ENCODE measurements at regions not wholly inside any gene's neighbourhood (a gene's known extent, or its start where the extent isn't known, plus 50 kb on each side); places are given as distances from the start of the nearest gene placed in this dataset.

DNA sequence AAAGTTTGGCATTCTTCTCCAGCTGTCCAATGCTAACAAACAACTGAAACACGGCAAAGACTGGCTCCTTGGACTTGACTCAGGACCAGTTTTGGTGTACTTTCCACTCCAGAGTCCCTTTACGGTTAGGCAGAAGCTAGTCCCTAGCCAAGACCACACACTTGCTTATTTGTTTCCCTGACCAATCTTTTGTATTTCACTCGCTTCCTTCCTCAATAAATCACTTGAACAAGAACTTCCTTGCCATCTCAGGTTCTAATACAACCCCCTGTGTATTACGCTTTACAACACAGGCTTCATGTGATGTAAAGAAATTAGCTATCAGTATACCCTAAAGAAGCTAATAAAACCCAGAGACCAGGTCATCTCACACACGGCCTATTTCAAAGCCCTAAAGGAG is 947.5 kb upstream of the CTNND2 start:
- Mint-ChIP-seq H3K9me3 (ENCODE audit: unreplicated experiment) (no peaks in the 10 kb centered on the region), H3K36me3 (ENCODE audit: low read depth, unreplicated experiment) (no peaks in the 10 kb centered on the region), H3K4me1 (ENCODE audit: unreplicated experiment) (peaks cover 18% of the 10 kb centered on the region), H3K4me3 (ENCODE audit: unreplicated experiment) (no peak overlapping the region), H3K27me3 (ENCODE audit: unreplicated experiment) (no peaks in the 10 kb centered on the region), H3K27ac (ENCODE audit: unreplicated experiment) (no peak overlapping the region)
- DNase-seq (ENCODE audit: low spot score): no peak
- TF ChIP-seq, protein P1, sequence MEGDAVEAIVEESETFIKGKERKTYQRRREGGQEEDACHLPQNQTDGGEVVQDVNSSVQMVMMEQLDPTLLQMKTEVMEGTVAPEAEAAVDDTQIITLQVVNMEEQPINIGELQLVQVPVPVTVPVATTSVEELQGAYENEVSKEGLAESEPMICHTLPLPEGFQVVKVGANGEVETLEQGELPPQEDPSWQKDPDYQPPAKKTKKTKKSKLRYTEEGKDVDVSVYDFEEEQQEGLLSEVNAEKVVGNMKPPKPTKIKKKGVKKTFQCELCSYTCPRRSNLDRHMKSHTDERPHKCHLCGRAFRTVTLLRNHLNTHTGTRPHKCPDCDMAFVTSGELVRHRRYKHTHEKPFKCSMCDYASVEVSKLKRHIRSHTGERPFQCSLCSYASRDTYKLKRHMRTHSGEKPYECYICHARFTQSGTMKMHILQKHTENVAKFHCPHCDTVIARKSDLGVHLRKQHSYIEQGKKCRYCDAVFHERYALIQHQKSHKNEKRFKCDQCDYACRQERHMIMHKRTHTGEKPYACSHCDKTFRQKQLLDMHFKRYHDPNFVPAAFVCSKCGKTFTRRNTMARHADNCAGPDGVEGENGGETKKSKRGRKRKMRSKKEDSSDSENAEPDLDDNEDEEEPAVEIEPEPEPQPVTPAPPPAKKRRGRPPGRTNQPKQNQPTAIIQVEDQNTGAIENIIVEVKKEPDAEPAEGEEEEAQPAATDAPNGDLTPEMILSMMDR (IDR thresholded peaks at IDR 0.05; ENCODE audit: unreplicated experiment): no peak

- no peak overlapping the region for H3K4me3 Mint-ChIP-seq (ENCODE audit: unreplicated experiment)
- no peak overlapping the region for H3K27ac Mint-ChIP-seq (ENCODE audit: unreplicated experiment)
- TF ChIP-seq, protein P1 (IDR thresholded peaks at IDR 0.05; ENCODE audit: unreplicated experiment): no peak
- no peaks in the 10 kb centered on the region for H3K27me3 Mint-ChIP-seq (ENCODE audit: unreplicated experiment)
- no peaks in the 10 kb centered on the region for H3K9me3 Mint-ChIP-seq (ENCODE audit: unreplicated experiment)
- H3K36me3 Mint-ChIP-seq (ENCODE audit: low read depth, unreplicated experiment): no peaks in the 10 kb centered on the region
- H3K4me1 Mint-ChIP-seq (ENCODE audit: unreplicated experiment): peaks cover 7% of the 10 kb centered on the region
- no peak for DNase-seq (ENCODE audit: low spot score)
Measured at GRCh38 chr5:12848709-12849108, 944.5 kb upstream of the CTNND2 start.

DNA sequence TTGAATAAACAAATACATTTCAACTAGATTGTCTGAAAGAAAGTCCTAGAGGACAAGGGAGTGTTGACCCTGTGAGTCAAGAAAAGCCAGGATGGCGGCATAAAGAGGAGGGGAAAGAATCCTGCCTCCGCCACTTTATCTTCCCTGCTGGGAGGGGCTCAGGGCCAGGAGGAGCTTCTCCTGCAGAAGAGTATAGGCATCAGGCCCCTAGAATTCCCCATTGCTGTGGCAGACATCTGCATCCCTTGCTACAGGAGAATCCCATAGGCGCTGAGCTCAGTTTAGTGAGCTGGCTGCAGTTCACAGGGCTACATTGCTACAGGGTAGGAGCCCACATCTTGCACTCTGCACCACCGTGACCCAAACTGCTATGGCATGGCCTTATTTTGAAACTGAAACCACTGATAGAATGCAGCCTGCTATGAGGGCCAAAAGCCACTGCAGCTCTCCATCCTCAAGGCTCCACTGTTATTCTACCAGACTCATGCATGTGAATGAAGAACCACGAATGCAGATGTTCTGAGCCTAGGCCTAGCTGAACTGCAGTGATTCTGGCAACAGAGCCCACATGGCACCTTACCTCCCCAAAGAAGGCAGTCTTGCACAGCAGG is 941.4 kb upstream of the CTNND2 start:
- DNase-seq (ENCODE audit: low spot score): no peak
- Mint-ChIP-seq H3K9me3 (ENCODE audit: unreplicated experiment) (no peaks in the 10 kb centered on the region), H3K4me3 (ENCODE audit: unreplicated experiment) (no peak overlapping the region), H3K4me1 (ENCODE audit: unreplicated experiment) (peaks cover 4% of the 10 kb centered on the region), H3K27ac (ENCODE audit: unreplicated experiment) (no peak overlapping the region), H3K36me3 (ENCODE audit: low read depth, unreplicated experiment) (no peaks in the 10 kb centered on the region), H3K27me3 (ENCODE audit: unreplicated experiment) (peaks cover 1% of the 10 kb centered on the region)
- TF ChIP-seq, protein P1 (IDR thresholded peaks at IDR 0.05; ENCODE audit: unreplicated experiment): no peak

DNA sequence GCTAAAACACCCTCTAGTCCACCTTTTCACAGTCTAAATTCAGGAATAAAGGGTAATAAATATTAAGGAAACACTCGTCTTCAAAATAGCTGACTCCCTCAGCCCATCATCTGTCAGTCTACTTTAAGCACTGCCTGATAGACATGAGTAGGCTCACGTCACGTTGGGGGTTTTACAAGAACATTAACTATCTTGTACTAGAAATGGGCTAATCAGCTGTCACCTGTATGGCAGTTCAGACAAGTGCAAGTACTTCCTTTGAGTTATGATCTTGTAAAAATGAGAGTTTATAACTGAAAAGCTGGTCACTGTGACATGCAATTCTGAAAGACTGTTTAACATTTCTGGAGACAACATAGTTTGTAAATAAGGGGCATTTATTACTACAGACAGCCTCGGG is 936.7 kb upstream of the CTNND2 start:
- Mint-ChIP-seq H3K27ac (ENCODE audit: unreplicated experiment) (no peak overlapping the region), H3K9me3 (ENCODE audit: unreplicated experiment) (no peaks in the 10 kb centered on the region), H3K27me3 (ENCODE audit: unreplicated experiment) (peaks cover 1% of the 10 kb centered on the region), H3K4me3 (ENCODE audit: unreplicated experiment) (no peak overlapping the region), H3K36me3 (ENCODE audit: low read depth, unreplicated experiment) (no peaks in the 10 kb centered on the region), H3K4me1 (ENCODE audit: unreplicated experiment) (peaks cover 2% of the 10 kb centered on the region)
- TF ChIP-seq, protein P1 (IDR thresholded peaks at IDR 0.05; ENCODE audit: unreplicated experiment): no peak
- DNase-seq (ENCODE audit: low spot score): no peak

DNA sequence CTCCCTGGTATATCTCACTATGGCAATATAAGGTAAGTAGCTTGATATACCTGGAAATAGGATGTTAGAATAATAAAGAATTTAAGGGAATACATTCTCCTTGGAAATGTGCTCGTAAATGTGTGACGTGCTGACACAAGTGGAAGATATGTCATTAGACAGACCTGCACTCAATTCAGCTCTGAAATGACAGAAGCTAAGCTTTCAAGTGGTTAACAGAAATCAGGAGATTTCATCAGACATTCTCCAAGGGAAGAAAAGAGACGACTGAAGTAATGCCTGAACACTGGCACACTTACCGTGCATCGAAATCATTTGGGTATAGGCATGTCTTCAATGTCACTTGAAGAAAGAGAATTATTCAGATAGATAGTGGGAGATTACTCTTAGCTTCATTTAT is 933.3 kb upstream of the CTNND2 start:
- Mint-ChIP-seq H3K27me3 (ENCODE audit: unreplicated experiment) (no peaks in the 10 kb centered on the region), H3K27ac (ENCODE audit: unreplicated experiment) (no peak overlapping the region)

More for the DNA sequence above, 933.3 kb upstream of the CTNND2 start:
- Mint-ChIP-seq H3K4me1 (ENCODE audit: unreplicated experiment) (no peaks in the 10 kb centered on the region), H3K4me3 (ENCODE audit: unreplicated experiment) (no peak overlapping the region), H3K36me3 (ENCODE audit: low read depth, unreplicated experiment) (no peaks in the 10 kb centered on the region), H3K9me3 (ENCODE audit: unreplicated experiment) (no peaks in the 10 kb centered on the region)
- TF ChIP-seq, protein P1 (IDR thresholded peaks at IDR 0.05; ENCODE audit: unreplicated experiment): no peak
- DNase-seq (ENCODE audit: low spot score): no peak
